Hepatic stellate cell (primary cell): ENCODE measurements at regions not wholly inside any gene's neighbourhood (a gene's known extent, or its start where the extent isn't known, plus 50 kb on each side); places are given as distances from the start of the nearest gene placed in this dataset.

Experiments used
- DNase-seq: peaks from one replicate; pipeline ENCODE4 v3.0.0; 2011; ENCODE audit warnings: low spot score

- DNase-seq, result no peak
Measured at GRCh38 chr18:79627750-79628294, 51.8 kb upstream of the CTDP1 start.

- DNase-seq, result no peak
Measured at GRCh38 chr18:79628416-79629248, 51.0 kb upstream of the CTDP1 start.

- DNase-seq, result no peak
Measured at GRCh38 chr18:79629249-79629558, 50.4 kb upstream of the CTDP1 start.

GRCh38 chr18:79629606-79630005 lies 50.0 kb upstream of the CTDP1 start:
- no peak for DNase-seq
